ENCODE measurements at regions not wholly inside any gene's neighbourhood (a gene's known extent, or its start where the extent isn't known, plus 50 kb on each side); places are given as distances from the start of the nearest gene placed in this dataset.
A peak's percentile ranks its signal among the peaks of the same experiment; 100 is the strongest.

- DNase-seq = no peak
Observed at GRCh38 chr2:8278709-8279354, 403.0 kb upstream of the ID2 start.

GRCh38 chr2:8279506-8279905 is 402.4 kb upstream of the ID2 start:
- DNase-seq = no peak

DNA sequence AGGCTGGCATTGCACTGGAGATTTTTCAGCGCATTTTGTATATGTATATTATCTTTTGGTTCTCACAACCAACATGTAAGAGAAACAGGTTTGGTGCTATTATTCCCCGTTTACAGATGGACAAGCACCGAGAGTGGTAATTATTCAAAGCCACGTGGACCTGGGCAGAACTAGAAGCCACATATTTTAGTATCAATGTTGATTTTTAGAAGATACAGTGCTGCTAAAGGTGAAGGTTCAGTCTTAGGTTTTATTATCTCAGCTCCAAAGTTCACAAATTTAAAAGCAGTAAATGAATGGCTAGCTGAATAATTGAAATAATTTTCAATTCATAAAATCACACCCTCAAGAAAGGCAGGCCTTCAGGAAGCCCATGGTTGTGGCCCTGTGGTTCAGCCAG is 400.6 kb upstream of the ID2 start:
- DNase-seq = no peak

DNA sequence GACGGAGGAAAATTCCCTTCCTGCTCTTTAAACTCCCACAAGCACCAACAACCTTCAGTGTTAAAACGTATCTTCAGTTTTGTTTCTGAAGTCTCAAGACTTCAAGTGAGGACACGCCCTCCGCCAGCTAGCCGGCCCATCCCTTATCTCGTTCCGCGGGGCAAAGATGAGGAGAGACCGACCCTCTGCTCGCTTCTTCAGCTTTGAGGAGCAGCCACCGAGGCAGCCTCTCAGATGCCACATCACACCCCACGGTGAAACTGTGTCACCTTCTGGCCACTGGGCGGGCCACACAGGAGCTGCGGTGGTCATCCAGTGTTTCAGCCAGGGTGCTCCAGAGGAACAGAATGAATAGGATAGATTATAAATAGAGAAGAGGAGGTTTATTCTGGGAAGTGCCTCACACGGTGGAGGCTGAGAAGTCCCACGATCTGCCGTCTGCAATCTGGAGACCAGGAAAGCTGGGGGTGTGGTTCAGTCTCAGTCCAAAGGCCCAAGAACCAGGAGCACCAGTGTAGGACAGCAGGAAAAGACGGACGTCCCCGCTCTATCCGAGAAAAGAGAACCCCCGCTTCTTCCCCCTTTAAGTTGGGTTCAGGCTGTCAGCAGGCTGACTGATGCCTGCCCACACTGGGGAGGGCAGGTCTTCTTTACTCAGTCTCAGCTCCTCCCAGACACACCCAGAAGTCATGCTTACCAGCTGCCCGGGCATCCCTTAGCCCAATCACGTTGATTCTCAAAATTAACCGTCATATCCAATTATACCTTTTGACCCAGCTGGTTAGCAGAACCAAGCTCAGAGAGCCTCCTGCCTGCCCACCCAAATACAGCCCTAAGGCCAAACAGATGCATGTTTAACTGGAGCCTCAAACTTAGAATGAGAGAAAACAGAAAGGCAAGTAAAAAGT is 399.7 kb upstream of the ID2 start:
- DNase-seq = no peak

DNA sequence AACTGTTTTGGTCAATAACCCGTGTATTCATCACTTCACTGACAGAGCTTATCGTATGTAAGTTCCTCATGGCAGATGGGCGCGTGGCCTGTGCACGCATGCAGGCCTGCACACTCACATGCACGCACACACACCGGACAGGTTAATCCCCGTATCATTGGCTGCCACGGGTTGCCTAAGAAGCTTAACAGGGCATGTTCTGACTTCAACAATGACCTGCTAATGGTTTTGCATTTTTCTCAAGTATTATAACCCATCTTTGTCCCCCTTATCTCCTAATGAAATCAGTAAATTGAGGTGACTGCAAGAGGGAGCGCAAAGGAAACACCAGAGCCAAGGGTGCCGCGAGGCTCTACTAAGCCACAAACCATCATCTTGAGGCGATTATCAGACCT is 399.0 kb upstream of the ID2 start:
- DNase-seq = no peak

DNA sequence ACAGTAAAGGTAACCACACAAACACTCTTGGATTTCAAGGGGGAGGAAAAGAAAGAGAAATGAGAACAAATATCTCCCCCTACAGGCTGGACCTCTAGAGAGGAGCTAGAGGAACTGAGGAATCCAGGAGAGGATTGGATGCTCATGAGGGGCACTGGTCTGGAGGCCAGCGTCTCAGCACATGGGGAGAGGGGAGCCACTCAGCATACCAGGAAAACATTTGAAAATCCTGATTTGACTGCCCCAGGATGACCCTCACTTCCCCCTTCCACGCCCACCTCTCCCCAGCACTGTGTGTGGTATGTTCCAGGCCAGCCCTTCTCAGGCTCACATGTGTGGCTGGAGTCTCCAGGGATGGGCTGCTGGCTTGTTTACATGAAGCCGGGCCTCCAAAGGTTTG is 396.8 kb upstream of the ID2 start:
- no peak for DNase-seq

- DNase-seq = no peak
Observed at GRCh38 chr2:8285898-8286297, 396.0 kb upstream of the ID2 start.

- DNase-seq = no peak
Observed at GRCh38 chr2:8288206-8288605, 393.6 kb upstream of the ID2 start.

DNA sequence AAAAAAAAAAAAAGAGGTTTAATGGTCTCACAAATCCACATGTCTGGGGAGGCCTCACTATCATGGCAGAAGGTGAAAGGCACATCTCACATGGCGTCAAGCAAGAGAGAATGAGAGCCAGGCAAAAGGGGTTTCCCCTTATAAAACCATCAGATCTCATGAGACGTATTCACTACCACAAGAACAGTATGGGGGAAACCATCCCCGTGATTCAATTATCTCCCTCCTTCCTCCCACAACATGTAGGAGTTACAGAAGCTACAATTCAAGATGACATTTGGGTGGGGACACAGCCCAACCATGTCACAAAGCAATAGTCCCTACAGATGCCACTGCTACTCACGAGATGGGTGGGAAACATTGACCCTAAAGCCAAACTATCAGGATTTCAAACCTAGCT is 392.7 kb upstream of the ID2 start:
- no peak for DNase-seq

DNA sequence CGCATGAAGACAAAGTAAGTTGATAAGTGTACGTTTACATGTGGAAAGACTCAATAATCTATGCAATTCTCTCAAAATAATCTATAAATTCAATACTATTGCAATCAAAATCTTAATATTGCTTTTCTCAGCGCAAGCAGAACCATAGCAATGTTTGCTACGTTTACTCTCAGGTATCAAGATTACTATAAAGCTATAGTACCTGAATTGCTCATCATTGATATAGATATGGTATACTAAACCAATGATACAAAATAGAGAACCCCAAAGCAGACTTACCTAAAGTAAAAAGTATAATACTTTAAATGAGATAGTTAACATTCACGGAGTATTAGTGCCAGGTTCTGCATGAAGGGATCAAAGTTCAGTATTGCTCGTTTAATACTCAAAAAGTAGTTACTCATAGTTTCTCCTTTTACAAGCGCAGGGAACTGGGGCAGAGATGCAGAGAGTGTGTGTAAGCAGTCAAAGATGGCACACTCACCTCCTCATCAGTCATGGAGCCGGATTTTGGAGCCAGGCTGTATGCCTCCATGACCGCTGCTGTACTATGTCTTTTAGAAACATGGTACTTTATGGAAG is 391.0 kb upstream of the ID2 start:
- DNase-seq = no peak

- DNase-seq = no peak
Observed at GRCh38 chr2:8296306-8296705, 385.6 kb upstream of the ID2 start.

GRCh38 chr2:8297376-8298231 is 384.3 kb upstream of the ID2 start:
- no peak for DNase-seq

- DNase-seq = peak; percentile 56
Observed at GRCh38 chr2:8298783-8299182, 383.1 kb upstream of the ID2 start.

- no peak for DNase-seq
Observed at GRCh38 chr2:8300216-8300615, 381.6 kb upstream of the ID2 start.

GRCh38 chr2:8300905-8301304 is 381.0 kb upstream of the ID2 start:
- no peak for DNase-seq

GRCh38 chr2:8303322-8303832 is 378.5 kb upstream of the ID2 start:
- DNase-seq = peak; percentile 85

DNA sequence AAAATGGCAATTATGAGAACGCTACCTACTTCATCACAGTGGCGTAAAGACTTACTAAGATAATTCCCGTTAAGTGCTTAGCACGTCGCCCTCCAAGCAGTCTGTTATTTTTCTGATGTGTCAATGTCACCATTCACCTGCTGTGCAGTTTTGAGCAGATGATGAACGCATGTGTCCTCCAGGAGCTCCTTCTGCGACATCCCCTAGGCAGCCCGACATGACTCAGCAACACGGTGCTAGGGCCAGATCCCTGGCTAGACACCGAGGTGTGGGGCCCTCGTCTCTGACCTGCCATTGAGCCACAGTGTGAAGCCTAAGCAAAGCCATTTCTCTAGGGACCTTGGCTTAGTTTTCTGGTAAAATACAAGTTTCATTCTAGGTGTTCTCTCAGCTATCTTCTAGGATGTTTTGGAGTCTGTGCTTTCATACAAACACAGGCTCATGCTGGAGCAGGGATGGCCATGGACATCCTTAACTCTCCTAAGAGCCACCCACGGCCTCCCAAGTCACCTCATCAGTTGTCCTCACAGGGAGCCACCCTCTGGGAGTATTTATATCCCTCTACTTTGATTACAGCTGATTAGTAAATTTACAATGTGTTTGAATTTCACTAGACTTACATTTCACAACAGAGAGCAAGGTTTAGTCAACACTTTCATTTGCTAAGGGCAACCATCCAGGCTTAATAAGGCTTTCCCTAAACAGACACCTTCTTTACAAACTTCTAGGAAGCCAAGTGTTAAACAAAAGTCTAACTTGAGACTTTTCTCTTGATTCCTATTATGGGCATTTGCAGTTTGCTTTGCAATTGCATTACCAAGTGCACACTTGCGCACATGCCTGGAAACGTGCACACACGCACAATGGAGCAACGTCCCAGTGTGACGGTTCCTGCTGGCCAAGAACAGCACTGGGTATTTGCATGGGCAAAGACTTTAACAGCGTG is 376.8 kb upstream of the ID2 start:
- DNase-seq = no peak

- DNase-seq = no peak
Observed at GRCh38 chr2:8306530-8307351, 375.1 kb upstream of the ID2 start.

- no peak for DNase-seq
Observed at GRCh38 chr2:8307606-8308180, 374.2 kb upstream of the ID2 start.

DNA sequence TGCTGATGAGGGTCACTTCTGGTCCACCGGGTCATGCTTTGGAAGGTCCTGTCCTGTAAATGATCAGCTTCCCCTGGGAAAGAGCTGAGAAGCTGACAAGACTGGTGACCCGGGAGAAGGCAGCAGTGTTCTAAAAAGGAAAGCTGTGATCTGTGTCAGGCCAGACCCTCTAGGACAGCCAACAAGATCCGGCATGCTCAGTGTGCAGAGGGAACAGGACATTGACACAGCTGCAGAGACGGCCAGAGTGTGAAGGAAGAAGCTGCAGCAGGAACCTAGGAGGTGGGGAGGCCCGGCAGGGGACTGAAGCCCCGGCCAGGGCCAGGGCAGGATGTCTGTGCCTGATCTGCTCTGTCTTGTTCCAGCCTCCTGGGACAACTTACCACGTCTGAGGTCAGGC is 372.7 kb upstream of the ID2 start:
- DNase-seq = peak; percentile 41
